Neural cell (in vitro differentiated cells): ENCODE measurements at regions not wholly inside any gene's neighbourhood (a gene's known extent, or its start where the extent isn't known, plus 50 kb on each side); places are given as distances from the start of the nearest gene placed in this dataset.
"Not testable (repeated sequence)": the region's sequence is repeated elsewhere in the genome, so short reads cannot be mapped to it uniquely, and the experiment has no call there.

Experiments
- H2AFZ ChIP-seq: fragments of 200-600, 300-800 bp; sonication (generic), shearing (Covaris generic); 2 replicates; pipeline ENCODE4 v1.6.0; 2014; ENCODE audit warnings: low read depth, mild to moderate bottlenecking, antibody characterized with exemption, low read length, moderate library complexity
- H3F3A ChIP-seq: fragments of 200-600 bp; shearing (Covaris generic); 2 replicates; pipeline ENCODE4 v1.6.1; 2016; ENCODE audit warnings: mild to moderate bottlenecking, moderate library complexity, mixed read lengths, antibody characterized with exemption, low read length; ENCODE audit not compliant: insufficient read depth, poor library complexity, severe bottlenecking
- H3K27ac ChIP-seq: fragments of 200-600, 300-800 bp; sonication (generic), shearing (Covaris generic); 2 replicates; pipeline ENCODE4 v1.5.1; 2014; ENCODE audit warnings: mild to moderate bottlenecking, low read length, moderate library complexity
- H3K27me3 ChIP-seq: fragments of 300-800, 200-600 bp; sonication (generic), shearing (Covaris generic); 2 replicates; pipeline ENCODE4 v1.6.0; 2014; ENCODE audit warnings: mild to moderate bottlenecking, low read depth, low read length, moderate library complexity; ENCODE audit not compliant: insufficient read depth
- H3K36me3 ChIP-seq: fragments of 300-800, 200-600 bp; sonication (generic), shearing (Covaris generic); 2 replicates; pipeline ENCODE4 v1.5.1; 2014; ENCODE audit warnings: mild to moderate bottlenecking, antibody characterized with exemption, low read length, moderate library complexity; ENCODE audit not compliant: insufficient read depth
- H3K4me2 ChIP-seq: fragments of 300-800, 200-600 bp; sonication (generic), shearing (Covaris generic); 2 replicates; pipeline ENCODE4 v1.6.0; 2014; ENCODE audit warnings: mild to moderate bottlenecking, low read length
- H3K4me3 ChIP-seq: fragments of 300-800, 200-600 bp; sonication (generic), shearing (Covaris generic); 2 replicates; pipeline ENCODE4 v1.5.1; 2014; ENCODE audit warnings: mild to moderate bottlenecking, low read length, moderate library complexity
- H3K79me2 ChIP-seq: fragments of 200-600 bp; shearing (Covaris generic); replicated peaks from 2 replicates; pipeline ENCODE4 v1.6.0; 2014; ENCODE audit warnings: mild to moderate bottlenecking, low read length, moderate library complexity; ENCODE audit not compliant: insufficient read depth
- H3K9ac ChIP-seq: fragments of 300-800, 200-600 bp; sonication (generic), shearing (Covaris generic); 2 replicates; pipeline ENCODE4 v1.6.1; 2016; ENCODE audit warnings: mild to moderate bottlenecking, low read length, mixed read lengths
- H3K9me2 ChIP-seq: fragments of 200-600 bp; shearing (Covaris generic); 2 replicates; pipeline ENCODE4 v1.6.1; 2016; ENCODE audit warnings: mild to moderate bottlenecking, low read length, mixed read lengths; ENCODE audit not compliant: insufficient read depth
- H3K9me3 ChIP-seq: fragments of 200-600, 300-800 bp; sonication (generic), shearing (Covaris generic); 2 replicates; pipeline ENCODE4 v1.6.1; 2016; ENCODE audit warnings: mild to moderate bottlenecking, mixed run types, low read length, moderate library complexity, mixed read lengths
- H4K20me1 ChIP-seq: fragments of 200-600 bp; shearing (Covaris generic); 2 replicates; pipeline ENCODE4 v1.6.1; 2016; ENCODE audit warnings: mild to moderate bottlenecking, mixed run types; ENCODE audit not compliant: insufficient read depth
- EP300 ChIP-seq: fragments of 450-650 bp; conservative IDR thresholded peaks from 2 replicates; pipeline ENCODE4 v1.6.1; 2014; ENCODE audit warnings: antibody characterized with exemption, mild to moderate bottlenecking, moderate library complexity; ENCODE audit not compliant: poor library complexity, severe bottlenecking
- EZH2 ChIP-seq: fragments of 200-600, 300-800 bp; shearing (Covaris generic), sonication (generic); IDR thresholded peaks from 2 replicates; pipeline ENCODE4 v1.6.1; 2014; ENCODE audit warnings: antibody characterized with exemption, low read length, borderline replicate concordance, mild to moderate bottlenecking; ENCODE audit not compliant: insufficient read depth, poor library complexity, severe bottlenecking
- MXI1 ChIP-seq: fragments of 450-650 bp; conservative IDR thresholded peaks from 2 replicates; pipeline ENCODE4 v1.6.1; 2014; ENCODE audit warnings: antibody characterized with exemption, mild to moderate bottlenecking; ENCODE audit not compliant: poor library complexity, severe bottlenecking
- POLR2AphosphoS5 ChIP-seq: IDR thresholded peaks from 2 replicates; pipeline ENCODE4 v1.6.1; 2012
- RAD21 ChIP-seq: fragments of 450-650 bp; conservative IDR thresholded peaks from 2 replicates; pipeline ENCODE4 v1.6.1; 2014; ENCODE audit warnings: antibody characterized with exemption, mild to moderate bottlenecking, moderate library complexity
- SMC3 ChIP-seq: fragments of 450-650 bp; conservative IDR thresholded peaks from 2 replicates; pipeline ENCODE4 v1.6.1; 2014; ENCODE audit warnings: antibody characterized with exemption, mild to moderate bottlenecking, moderate library complexity; ENCODE audit not compliant: poor library complexity
- TAF1 ChIP-seq: IDR thresholded peaks from 2 replicates; pipeline ENCODE4 v1.6.1; 2012; ENCODE audit warnings: low read depth
- TF ChIP-seq, protein P1 (sequence below): fragments of 450-650 bp; IDR thresholded peaks from 2 replicates; pipeline ENCODE4 v1.5.1; 2014; ENCODE audit warnings: antibody characterized with exemption, mild to moderate bottlenecking, moderate library complexity; ENCODE audit not compliant: poor library complexity, severe bottlenecking
- TF ChIP-seq, protein P2 (sequence below): IDR thresholded peaks from 2 replicates; pipeline ENCODE4 v1.6.1; 2012; ENCODE audit warnings: borderline replicate concordance

- TF ChIP-seq SMC3 = no peak
Observed at GRCh38 chr2:176427549-176427948, 158.3 kb downstream of the MTX2 start (continued).

- H3K27ac ChIP-seq, H2AFZ ChIP-seq, H3K9ac ChIP-seq, H3K27me3 ChIP-seq, H3K4me3 ChIP-seq, H3F3A ChIP-seq, H3K9me2 ChIP-seq, H3K79me2 ChIP-seq, H3K9me3 ChIP-seq, H3K4me2 ChIP-seq, H4K20me1 ChIP-seq, H3K36me3 ChIP-seq: not testable (repeated sequence)
Observed at GRCh38 chr2:176428944-176429469, 159.8 kb downstream of the MTX2 start.

DNA sequence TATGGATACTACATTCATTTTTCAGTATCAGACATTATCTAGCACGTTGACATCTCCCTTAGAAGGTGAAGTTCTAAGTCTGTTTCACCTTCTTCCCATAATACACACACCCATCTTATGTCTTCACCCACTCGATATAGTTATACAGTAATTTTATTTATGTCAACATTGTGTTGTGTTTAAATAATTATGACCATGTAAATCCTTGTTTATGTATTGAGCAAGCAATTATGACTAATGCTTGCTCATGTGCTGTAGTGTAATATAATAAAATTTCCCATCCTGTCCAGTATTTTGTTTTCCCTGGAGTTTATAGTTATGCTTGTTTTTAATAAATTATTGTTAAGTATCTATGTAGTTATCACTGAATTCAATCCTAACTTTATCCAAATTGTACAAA, 163.2 kb downstream of the MTX2 start:
- no peaks in the 10 kb centered on the region for H3K79me2 ChIP-seq
- H3K36me3 ChIP-seq = no peaks in the 10 kb centered on the region
- no peaks in the 10 kb centered on the region for H3K9me3 ChIP-seq
- no peaks in the 10 kb centered on the region for H3F3A ChIP-seq
- no peak overlapping the region for H3K4me2 ChIP-seq
- TF ChIP-seq EZH2 = no peak
- TF ChIP-seq, protein P1, sequence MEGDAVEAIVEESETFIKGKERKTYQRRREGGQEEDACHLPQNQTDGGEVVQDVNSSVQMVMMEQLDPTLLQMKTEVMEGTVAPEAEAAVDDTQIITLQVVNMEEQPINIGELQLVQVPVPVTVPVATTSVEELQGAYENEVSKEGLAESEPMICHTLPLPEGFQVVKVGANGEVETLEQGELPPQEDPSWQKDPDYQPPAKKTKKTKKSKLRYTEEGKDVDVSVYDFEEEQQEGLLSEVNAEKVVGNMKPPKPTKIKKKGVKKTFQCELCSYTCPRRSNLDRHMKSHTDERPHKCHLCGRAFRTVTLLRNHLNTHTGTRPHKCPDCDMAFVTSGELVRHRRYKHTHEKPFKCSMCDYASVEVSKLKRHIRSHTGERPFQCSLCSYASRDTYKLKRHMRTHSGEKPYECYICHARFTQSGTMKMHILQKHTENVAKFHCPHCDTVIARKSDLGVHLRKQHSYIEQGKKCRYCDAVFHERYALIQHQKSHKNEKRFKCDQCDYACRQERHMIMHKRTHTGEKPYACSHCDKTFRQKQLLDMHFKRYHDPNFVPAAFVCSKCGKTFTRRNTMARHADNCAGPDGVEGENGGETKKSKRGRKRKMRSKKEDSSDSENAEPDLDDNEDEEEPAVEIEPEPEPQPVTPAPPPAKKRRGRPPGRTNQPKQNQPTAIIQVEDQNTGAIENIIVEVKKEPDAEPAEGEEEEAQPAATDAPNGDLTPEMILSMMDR = no peak
- no peak for TF ChIP-seq TAF1
- no peak for TF ChIP-seq RAD21
- no peak for TF ChIP-seq EP300
- no peak for TF ChIP-seq POLR2AphosphoS5
- no peak for TF ChIP-seq MXI1
- TF ChIP-seq, protein P2, sequence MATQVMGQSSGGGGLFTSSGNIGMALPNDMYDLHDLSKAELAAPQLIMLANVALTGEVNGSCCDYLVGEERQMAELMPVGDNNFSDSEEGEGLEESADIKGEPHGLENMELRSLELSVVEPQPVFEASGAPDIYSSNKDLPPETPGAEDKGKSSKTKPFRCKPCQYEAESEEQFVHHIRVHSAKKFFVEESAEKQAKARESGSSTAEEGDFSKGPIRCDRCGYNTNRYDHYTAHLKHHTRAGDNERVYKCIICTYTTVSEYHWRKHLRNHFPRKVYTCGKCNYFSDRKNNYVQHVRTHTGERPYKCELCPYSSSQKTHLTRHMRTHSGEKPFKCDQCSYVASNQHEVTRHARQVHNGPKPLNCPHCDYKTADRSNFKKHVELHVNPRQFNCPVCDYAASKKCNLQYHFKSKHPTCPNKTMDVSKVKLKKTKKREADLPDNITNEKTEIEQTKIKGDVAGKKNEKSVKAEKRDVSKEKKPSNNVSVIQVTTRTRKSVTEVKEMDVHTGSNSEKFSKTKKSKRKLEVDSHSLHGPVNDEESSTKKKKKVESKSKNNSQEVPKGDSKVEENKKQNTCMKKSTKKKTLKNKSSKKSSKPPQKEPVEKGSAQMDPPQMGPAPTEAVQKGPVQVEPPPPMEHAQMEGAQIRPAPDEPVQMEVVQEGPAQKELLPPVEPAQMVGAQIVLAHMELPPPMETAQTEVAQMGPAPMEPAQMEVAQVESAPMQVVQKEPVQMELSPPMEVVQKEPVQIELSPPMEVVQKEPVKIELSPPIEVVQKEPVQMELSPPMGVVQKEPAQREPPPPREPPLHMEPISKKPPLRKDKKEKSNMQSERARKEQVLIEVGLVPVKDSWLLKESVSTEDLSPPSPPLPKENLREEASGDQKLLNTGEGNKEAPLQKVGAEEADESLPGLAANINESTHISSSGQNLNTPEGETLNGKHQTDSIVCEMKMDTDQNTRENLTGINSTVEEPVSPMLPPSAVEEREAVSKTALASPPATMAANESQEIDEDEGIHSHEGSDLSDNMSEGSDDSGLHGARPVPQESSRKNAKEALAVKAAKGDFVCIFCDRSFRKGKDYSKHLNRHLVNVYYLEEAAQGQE = no peak
- no peaks in the 10 kb centered on the region for H4K20me1 ChIP-seq
- H3K4me3 ChIP-seq = no peak overlapping the region
- no peak overlapping the region for H2AFZ ChIP-seq
- no peaks in the 10 kb centered on the region for H3K9me2 ChIP-seq
- H3K27me3 ChIP-seq = no peaks in the 10 kb centered on the region
- H3K9ac ChIP-seq = no peak overlapping the region
- no peak overlapping the region for H3K27ac ChIP-seq
